EL (cell line): ENCODE measurements at regions not wholly inside any gene's neighbourhood (a gene's known extent, or its start where the extent isn't known, plus 50 kb on each side); places are given as distances from the start of the nearest gene placed in this dataset.
"Not testable (repeated sequence)": the region's sequence is repeated elsewhere in the genome, so short reads cannot be mapped to it uniquely, and the experiment has no call there.

Experiments
- DNase-seq: peaks from one replicate; pipeline ENCODE4 v3.0.0-alpha.2; 2016

- not testable (repeated sequence) for DNase-seq
These were observed 75.7 kb downstream of the QDPR start for GRCh38 chr4:17436047-17436749.

- no peak for DNase-seq
These were observed 78.1 kb downstream of the QDPR start for GRCh38 chr4:17433827-17434226.

- DNase-seq, result no peak
These were observed 83.9 kb downstream of the QDPR start for GRCh38 chr4:17427991-17428390.

DNA sequence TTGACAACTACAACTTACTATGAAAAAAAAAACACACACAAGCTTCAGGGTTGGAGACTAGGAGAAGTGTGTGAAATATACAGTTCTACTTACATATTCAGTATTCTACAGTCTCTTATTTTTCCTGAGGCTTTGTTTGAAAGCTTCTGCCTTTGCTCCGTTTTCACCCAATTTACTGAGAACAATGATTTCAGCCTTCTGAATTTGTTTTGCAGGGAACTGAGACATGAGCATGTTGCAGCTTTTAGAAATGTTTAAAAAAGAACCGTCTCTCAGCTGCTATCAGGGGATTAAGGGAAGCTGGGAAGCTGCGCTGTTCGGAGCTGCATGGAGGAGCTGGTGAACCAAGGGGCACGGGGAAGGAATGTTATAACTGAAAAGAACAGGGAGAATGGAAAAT, 85.7 kb downstream of the QDPR start:
- no peak for DNase-seq

DNA sequence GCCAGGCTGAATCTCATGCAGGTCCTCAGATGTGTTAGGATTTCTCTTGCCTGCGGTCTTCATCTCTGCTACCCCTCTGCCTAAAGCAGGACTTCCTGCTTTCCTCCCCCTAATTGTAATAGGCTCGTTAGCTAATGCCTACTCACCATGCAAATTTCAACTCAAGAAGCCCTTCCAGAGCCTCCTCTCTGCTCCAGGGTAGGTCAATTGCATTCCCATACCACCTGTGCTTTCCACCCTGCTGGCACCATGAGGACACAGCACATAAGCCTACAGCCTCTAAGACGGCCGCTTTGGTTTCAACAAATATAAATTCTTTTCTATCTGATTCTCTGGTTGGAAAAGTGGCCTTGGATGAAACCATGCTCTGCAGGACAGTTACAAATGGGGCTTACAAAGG, 93.9 kb downstream of the QDPR start:
- no peak for DNase-seq

- no peak for DNase-seq
These were observed 97.5 kb downstream of the QDPR start for GRCh38 chr4:17414392-17414791.

DNA sequence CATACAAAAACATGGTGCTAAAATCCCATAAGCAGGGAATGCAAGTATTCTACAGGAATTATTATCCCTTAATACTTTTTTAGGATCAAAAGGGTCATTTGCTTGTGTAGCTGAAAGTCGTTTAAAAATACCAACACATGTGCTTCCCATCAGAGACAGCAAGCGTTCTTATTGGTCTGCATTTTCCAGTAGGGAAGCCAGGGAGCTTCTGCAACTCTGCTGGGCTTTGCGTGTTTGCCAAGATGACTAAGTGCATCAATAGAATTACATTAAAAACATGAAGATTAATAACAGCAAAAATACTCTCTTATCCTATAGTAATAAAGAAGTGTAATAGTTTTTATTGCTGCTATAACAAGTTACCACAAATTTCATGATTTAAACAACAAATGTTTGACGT, 111.2 kb downstream of the QDPR start:
- DNase-seq, result no peak

- no peak for DNase-seq
These were observed 113.1 kb downstream of the QDPR start for GRCh38 chr4:17398805-17399204.

DNA sequence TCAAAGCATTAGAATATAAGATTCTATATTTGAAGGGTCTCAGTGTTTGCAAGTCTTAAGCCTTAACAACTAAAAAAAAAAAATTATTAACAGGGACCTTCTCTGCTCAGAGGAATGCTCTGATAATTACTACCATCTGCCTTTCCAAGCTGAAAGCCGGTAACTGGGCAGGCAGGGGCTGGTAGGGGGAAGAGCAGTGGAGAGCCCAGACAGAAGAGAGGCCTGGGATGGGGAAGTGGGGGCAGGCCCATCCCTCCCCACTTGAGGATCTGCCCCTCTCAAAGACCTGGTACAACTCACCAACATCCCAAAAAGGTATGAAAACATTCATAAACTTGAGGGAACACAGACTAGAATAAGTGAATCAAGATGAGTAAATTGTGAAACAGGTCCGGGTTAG, 113.9 kb downstream of the QDPR start:
- DNase-seq, result no peak

DNA sequence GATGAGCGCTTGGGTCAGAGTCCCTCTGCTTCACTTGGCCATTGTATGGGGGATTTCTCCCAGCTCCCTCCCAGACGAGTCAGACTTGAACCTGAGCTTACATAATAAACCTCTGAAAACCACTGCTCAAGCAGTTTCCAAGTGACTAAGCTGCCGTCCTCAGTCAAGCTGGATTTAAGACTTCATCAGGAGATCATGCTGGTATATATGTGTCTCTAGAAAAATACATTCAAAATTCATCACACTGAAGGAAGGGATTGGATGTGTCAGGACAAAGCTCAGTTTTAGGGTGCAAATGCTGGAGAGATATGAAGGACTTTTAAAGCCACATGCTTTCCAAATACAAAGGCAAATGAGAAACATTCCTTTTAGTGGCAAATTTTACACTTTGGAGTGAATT, 114.3 kb downstream of the QDPR start:
- DNase-seq, result no peak

DNA sequence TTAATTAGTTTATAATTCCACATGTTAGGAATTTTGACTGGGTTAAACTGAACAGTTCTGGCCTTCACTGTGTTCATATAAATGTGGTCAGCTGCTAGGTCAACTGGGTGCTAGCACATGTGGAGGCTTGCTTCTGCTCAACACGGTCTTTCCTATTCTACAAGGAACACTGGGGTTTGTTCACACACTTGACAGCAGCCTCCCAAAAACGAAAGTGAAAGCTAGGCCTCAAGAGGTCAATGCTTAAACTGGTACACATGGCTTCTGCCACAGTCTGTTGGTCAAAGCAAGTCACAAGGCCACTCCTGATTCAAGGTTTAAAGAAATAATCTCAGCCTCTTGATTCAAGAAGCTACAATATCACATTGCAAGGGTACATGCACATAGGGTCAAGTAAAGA, 126.5 kb downstream of the QDPR start:
- DNase-seq, result peak; percentile 63

DNA sequence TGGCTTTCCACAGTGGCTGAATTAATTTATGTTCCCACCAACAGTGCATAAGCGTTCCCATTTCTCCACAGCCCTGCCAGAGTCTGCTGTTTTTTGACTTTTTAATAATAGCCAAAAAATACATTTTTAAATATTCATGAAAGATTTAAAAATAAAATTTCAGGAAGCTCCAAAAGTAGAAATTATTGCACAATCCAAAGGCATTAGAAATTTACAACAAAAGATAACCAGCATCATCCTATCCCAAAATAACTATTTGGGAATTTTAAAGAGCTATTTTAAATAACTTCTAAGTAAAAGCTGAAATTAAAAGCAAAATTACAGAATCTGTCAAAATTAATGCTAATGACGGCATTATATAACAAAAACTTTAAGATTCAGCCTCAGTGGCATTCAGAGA, 131.5 kb downstream of the QDPR start:
- DNase-seq, result no peak

GRCh38 chr4:17376205-17376604, 135.7 kb downstream of the QDPR start:
- no peak for DNase-seq

GRCh38 chr4:17373666-17374065, 138.2 kb downstream of the QDPR start:
- DNase-seq, result no peak

DNA sequence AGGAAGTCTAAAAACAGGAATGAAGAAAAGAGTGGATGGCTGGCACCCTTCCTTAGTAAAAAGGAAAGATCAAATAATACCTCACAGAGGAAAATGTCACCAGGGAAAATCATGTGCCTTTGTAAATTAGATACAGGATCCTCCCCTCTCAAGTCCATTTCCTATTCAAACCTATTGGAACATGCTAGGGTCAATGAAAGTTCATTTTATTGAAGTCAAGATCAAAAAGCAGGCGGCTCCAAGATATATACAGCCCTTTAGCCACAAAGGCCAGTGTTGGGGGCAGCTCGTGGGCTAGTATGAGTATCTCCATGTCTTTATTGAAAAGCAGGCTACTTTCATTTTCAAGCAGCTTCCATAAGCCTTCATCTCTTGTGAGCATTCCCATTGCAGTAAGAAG, 141.1 kb downstream of the QDPR start:
- DNase-seq, result no peak

DNA sequence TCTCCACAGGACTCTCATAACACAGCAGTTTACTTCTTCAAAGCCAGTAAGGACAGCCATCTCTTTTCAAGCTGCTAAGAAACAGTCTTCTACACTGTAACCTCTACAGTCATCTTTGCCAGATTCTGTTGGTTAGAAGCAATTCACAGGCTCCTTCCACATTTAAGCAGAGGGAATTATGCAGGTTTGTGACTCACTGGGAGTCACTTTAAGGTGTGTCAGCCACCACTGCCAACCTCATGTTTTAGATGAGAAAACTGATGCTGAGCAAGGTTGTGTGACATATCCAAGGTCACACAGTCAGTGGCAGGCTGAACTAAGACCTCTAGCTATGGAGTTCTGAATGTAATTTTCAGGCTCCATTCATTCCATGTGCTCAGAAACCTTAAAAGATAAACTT, 143.5 kb downstream of the QDPR start:
- DNase-seq, result no peak

DNA sequence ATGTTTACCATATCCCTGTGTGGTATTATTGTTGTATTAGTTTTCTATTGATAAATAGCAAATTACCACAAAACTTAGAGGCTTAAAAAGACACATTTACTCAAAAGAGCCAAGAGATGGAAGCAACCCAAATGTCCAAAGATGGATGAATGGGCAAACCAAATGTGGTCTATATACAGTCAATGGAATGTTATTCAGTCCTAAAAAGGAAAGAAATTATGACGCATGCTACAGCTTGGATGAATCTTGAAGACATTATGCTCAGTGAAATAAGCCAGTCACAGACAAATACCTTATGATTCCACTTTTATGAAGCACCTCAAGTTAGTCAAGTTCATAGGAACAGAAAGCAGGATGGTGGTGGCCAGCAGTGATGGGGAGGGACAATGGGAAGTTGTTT, 144.7 kb downstream of the QDPR start:
- no peak for DNase-seq

DNA sequence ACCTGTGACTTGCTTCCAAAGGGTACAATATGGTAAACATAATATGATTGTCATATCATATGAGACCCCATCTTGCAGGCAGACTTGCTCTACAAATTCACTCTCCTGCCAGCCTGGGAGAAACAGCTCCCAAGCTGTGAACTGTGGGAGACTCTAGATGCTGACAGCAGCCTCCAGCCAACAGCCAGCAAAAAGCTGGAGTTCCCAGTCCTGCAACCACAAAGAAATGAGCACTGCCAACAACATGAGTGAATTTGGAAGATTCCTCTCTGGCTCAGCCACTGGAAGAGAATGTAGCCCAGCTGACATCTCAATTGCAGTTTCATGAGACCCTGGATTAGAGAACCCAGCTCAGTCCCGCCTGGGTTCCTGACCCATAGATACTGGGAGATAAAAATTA, 145.4 kb downstream of the QDPR start:
- DNase-seq, result no peak

GRCh38 chr4:17362430-17362829, 149.5 kb downstream of the QDPR start:
- no peak for DNase-seq

DNA sequence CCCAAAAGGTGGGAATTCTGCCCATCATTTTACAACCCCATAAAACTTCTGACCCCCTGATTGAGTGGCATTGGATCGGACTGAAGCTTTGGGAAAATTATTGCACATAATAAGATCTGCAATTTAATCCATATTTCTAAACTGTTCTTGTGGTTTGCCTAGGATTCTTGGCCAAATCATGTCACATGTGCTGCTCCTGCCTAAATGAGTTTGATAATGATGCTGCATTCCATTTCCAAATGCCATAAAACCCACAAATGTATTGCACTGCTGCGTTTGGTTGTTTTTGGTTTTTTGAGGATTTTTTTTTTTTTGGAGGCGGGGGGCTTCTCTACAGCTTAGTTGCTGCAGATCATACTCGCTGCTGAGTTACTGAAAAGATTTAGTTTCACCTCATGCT, 153.6 kb downstream of the QDPR start:
- no peak for DNase-seq

DNA sequence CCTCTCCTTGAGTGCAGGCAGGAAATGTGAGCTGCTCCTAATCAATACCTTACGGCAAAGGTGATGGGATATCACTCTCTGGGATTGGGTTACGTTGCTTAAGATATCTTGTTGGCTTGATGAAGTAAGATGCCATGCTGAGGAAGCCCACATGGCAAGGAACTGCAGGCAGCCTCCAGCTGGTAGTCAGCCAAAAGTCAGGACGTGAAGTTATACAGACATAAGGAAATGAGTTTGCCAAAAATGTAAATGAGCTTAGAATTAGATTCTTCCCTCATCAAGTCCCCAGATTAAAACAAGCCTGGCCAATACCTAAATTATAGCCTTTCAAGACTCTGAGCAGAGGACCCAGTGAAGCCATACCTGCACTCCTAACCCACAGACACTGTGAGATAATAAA, 155.0 kb downstream of the QDPR start:
- DNase-seq, result no peak

- no peak for DNase-seq
These were observed 159.5 kb downstream of the QDPR start for GRCh38 chr4:17352357-17352756.

GRCh38 chr4:17347445-17347844, 164.4 kb downstream of the QDPR start:
- peak; percentile 26 for DNase-seq

GRCh38 chr4:17339376-17339775, 172.5 kb downstream of the QDPR start:
- DNase-seq, result no peak

DNA sequence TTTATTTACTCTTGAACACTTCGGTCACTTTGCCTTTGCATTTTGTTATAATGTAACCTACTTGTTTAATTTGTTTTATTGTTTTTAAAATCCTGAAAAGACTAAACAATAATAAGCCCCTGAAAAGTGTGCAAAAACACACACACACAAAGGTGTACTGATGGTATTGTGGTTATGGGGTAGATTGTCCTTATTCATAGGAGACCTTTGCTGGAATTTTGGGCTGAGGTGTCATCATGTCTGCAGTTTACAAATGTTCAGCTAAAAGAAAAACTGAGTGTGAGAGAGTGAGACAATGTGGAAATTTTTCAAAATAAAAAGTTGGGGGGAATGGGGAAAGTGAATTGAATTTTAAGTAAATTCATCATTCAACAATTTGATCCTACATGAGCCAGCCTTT, 174.9 kb downstream of the QDPR start:
- no peak for DNase-seq

DNA sequence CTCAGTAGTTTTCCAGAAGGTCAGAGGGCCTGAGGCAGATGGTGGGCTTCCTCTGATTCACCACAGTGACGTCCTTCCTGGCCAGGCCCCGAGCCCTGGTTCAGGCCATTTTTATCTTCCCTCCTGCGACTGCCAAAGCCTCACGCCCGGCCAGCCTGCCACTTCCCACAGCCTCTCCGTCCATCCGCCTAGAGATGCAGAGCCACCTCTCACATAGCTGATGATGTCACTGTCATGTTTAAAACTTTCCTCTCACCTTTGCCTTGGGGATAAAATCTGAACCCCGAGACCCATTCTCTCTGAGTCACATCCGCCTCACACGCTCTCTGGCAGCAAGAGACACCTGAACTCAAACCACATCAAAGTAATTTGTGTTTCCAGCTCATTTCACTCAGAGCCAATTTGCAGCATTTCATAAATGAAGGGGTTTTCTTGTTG, 175.3 kb downstream of the QDPR start:
- no peak for DNase-seq
